SJCRH30 (cell line): ENCODE measurements at regions not wholly inside any gene's neighbourhood (a gene's known extent, or its start where the extent isn't known, plus 50 kb on each side); places are given as distances from the start of the nearest gene placed in this dataset.
A peak's percentile ranks its signal among the peaks of the same experiment; 100 is the strongest.

ENCODE experiments used
- DNase-seq, 2 experiments: peaks; one replicate each; pipeline ENCODE4 v3.0.0-alpha.2; 2015 to 2020
- H3K27ac ChIP-seq: fragments of 250-450 bp; sonication (Bioruptor Pico); 2 replicates; pipeline ENCODE4 v1.5.1; 2020; ENCODE audit warnings: mild to moderate bottlenecking, moderate library complexity
- H3K27me3 ChIP-seq: fragments of 250-450 bp; sonication (Bioruptor Pico); 2 replicates; pipeline ENCODE4 v1.5.1; 2020; ENCODE audit warnings: mild to moderate bottlenecking, moderate library complexity
- H3K36me3 ChIP-seq: fragments of 250-450 bp; sonication (Bioruptor Pico); 2 replicates; pipeline ENCODE4 v1.5.1; 2020; ENCODE audit warnings: mild to moderate bottlenecking, moderate library complexity
- H3K4me1 ChIP-seq: fragments of 250-450 bp; sonication (Bioruptor Pico); 2 replicates; pipeline ENCODE4 v1.5.1; 2020; ENCODE audit warnings: mild to moderate bottlenecking, moderate library complexity
- H3K4me3 ChIP-seq: fragments of 250-450 bp; sonication (Bioruptor Pico); 2 replicates; pipeline ENCODE4 v1.5.1; 2020; ENCODE audit warnings: mild to moderate bottlenecking, moderate library complexity
- H3K9me3 ChIP-seq: fragments of 250-450 bp; sonication (Bioruptor Pico); replicated peaks from 2 replicates; pipeline ENCODE4 v1.5.1; 2020; ENCODE audit warnings: mild to moderate bottlenecking, moderate library complexity

GRCh38 chr2:185618625-185619024 is 120.0 kb upstream of the FSIP2 start:
- H3K4me3 ChIP-seq, result no peak overlapping the region
- H3K27me3 ChIP-seq, result no peaks in the 10 kb centered on the region
- peaks cover 3% of the 10 kb centered on the region; the same call in 1 of the 2 replicates for H3K4me1 ChIP-seq
- no peak overlapping the region for H3K27ac ChIP-seq
- peak; percentile 17 to 24 for DNase-seq
- H3K36me3 ChIP-seq, result no peaks in the 10 kb centered on the region; the same call in 1 of the 2 replicates
- 0 out of 2 replicates have a peak, but pooled peaks cover 5% of the 10 kb centered on the region for H3K9me3 ChIP-seq

DNA sequence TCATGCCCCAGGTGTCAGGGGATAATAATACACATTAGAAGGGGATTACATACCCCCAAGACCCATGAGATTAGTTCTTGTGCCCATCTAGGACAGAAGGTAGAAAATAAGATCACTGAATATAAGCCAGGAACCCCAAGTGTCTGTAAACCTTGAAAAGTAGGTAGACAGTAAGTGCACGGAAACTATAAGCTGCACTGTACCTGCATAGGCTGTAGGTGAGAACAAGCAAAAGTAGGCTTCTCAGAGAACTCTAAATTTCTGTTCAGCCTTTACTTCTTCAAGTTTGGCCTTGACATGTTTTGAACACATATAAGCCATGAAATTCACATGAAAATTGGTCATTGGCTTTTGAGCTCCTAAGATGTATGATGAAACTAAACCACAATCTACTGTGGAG is 113.0 kb upstream of the FSIP2 start:
- no peaks in the 10 kb centered on the region for H3K27me3 ChIP-seq
- DNase-seq, result peak in 1 of 2 experiments; percentile 17
- peaks cover 3% of the 10 kb centered on the region; the same call in 1 of the 2 replicates for H3K4me1 ChIP-seq
- H3K36me3 ChIP-seq, result no peaks in the 10 kb centered on the region; the same call in 1 of the 2 replicates
- no peak overlapping the region for H3K4me3 ChIP-seq
- no peaks in the 10 kb centered on the region for H3K9me3 ChIP-seq
- H3K27ac ChIP-seq, result no peak overlapping the region

- no peaks in the 10 kb centered on the region for H3K9me3 ChIP-seq
- no peak overlapping the region for H3K27ac ChIP-seq
- DNase-seq, result peak in 1 of 2 experiments; percentile 21
- H3K27me3 ChIP-seq, result no peaks in the 10 kb centered on the region
- no peaks in the 10 kb centered on the region for H3K4me1 ChIP-seq
- H3K36me3 ChIP-seq, result no peaks in the 10 kb centered on the region
- no peak overlapping the region for H3K4me3 ChIP-seq
These were observed 109.6 kb upstream of the FSIP2 start for GRCh38 chr2:185628985-185629384.

DNA sequence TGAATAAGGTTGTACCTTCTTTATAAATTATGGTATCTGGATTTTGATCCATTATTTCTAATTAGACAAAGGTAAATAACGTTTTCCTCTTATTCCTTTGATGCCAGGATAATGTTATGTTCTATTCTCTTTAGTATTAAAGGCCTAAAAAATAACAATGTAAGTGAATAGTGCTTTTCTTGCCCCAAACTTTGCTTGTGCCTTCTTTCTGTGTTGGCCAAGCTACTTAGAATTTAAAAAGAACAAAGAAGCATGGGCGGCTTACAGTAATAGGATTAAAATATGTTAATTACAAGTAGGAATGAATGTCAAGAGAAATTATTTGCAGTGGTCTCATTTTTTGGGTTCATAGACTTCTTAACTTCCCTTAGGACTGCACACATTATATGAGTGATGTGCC is 105.0 kb upstream of the FSIP2 start:
- Histone ChIP-seq H3K27me3 (no peaks in the 10 kb centered on the region), H3K36me3 (no peaks in the 10 kb centered on the region), H3K27ac (no peak overlapping the region), H3K4me1 (peaks cover 7% of the 10 kb centered on the region; the same call in 1 of the 2 replicates), H3K9me3 (no peaks in the 10 kb centered on the region), H3K4me3 (no peak overlapping the region)
- DNase-seq, result no peak

DNA sequence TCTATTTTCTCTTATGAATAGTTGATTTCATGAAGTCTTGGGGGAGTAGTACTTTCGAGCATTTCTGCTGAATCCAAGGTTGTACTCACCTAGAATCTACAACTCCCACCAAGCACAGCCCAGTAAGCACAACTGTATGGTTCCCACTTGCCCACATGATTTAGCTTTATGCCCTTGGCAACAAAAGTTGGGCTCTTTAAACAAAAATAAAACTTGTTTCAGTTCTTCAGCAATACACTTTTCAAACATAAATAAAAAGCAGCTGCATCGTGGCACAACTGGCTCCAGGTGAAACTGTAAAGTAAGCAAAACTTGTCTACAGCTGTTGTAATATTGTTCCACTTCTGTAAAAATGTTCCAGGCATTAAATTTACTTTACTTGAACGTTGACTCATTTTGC is 99.8 kb upstream of the FSIP2 start:
- H3K4me1 ChIP-seq, result peaks cover 19% of the 10 kb centered on the region; the same call in 1 of the 2 replicates
- peak overlapping the region; percentile 35; the same call in 1 of the 2 replicates for H3K27ac ChIP-seq
- DNase-seq, result peak; percentile 25 to 47
- H3K27me3 ChIP-seq, result no peaks in the 10 kb centered on the region
- H3K4me3 ChIP-seq, result no peak overlapping the region
- no peaks in the 10 kb centered on the region for H3K36me3 ChIP-seq
- H3K9me3 ChIP-seq, result no peaks in the 10 kb centered on the region

DNA sequence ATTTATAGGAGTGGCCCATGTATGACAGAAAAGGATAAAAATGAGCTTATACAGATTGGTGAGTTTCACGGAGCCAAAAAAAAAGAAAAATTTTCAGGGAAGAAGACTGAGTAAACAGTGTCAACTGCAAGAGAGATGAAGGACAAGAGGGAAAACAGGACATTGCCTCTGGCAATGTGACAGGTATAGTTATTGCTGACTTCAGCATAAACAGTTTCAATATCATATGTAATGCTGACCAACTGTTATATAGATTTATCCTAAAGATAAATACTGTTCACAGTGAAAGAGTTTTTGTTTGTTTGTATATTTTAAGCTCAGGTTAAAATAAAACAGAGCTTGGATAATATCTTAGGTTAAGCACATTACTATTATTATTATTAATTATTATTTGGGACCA is 98.0 kb upstream of the FSIP2 start:
- no peaks in the 10 kb centered on the region for H3K9me3 ChIP-seq
- H3K36me3 ChIP-seq, result no peaks in the 10 kb centered on the region
- DNase-seq, result no peak
- H3K4me1 ChIP-seq, result peaks cover 33% of the 10 kb centered on the region
- H3K27ac ChIP-seq, result no peak overlapping the region
- H3K4me3 ChIP-seq, result no peak overlapping the region
- H3K27me3 ChIP-seq, result no peaks in the 10 kb centered on the region

DNA sequence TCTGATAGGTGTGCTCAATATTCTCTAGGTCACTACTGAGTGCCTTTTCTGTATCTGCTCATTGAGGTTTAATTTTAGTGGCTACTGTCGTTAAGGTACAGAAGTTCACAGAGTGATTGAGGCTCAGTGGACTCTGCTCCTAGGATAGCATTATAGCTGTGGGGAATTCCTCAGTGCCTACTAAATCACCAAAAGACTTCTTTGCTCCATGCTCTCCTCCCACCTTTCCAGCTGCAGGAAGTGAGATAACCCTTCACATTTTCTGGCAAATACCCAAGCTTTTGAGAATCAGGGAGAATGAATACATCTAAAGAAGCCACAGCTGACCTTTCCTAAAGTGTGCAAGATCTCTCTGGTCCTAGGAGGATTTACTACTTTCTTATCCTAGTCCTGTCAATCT is 95.2 kb upstream of the FSIP2 start:
- Histone ChIP-seq H3K9me3 (no peaks in the 10 kb centered on the region), H3K4me1 (peaks cover 28% of the 10 kb centered on the region), H3K4me3 (no peak overlapping the region), H3K36me3 (no peaks in the 10 kb centered on the region), H3K27me3 (no peaks in the 10 kb centered on the region), H3K27ac (no peak overlapping the region)
- DNase-seq, result peak in 1 of 2 experiments; percentile 19

- DNase-seq, result peak; percentile 36 to 53
- peak overlapping the region; percentile 4; the same call in 1 of the 2 replicates for H3K27ac ChIP-seq
These were observed 93.8 kb upstream of the FSIP2 start for GRCh38 chr2:185644828-185645227.

DNA sequence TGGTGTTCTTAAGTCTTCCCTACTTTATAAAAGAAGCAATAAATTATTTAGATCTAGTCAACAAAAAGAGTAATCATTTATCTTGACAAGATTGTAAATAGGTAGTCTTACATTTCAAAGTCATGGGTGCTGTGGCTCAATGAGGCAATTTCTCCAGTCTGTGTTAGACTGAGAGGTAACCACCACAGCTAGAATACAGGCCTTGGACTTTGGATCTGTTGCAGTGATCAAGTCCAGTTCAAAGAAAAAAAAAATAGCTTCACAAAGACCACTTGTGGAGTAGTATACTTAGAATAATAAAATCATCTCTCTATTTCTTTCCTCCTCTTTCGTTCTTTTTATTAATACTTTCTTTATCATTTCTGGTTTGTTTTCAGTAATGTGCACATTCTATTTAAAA is 93.1 kb upstream of the FSIP2 start:
- DNase-seq, result no peak
- no peaks in the 10 kb centered on the region for H3K36me3 ChIP-seq
- H3K27ac ChIP-seq, result no peak overlapping the region
- H3K4me3 ChIP-seq, result no peak overlapping the region
- H3K9me3 ChIP-seq, result no peaks in the 10 kb centered on the region
- H3K4me1 ChIP-seq, result peaks cover 14% of the 10 kb centered on the region
- no peaks in the 10 kb centered on the region for H3K27me3 ChIP-seq

More at GRCh38 chr2:185644828-185645227, 93.8 kb upstream of the FSIP2 start:
- no peaks in the 10 kb centered on the region for H3K27me3 ChIP-seq
- peaks cover 15% of the 10 kb centered on the region for H3K4me1 ChIP-seq
- no peak overlapping the region for H3K4me3 ChIP-seq
- H3K36me3 ChIP-seq, result no peaks in the 10 kb centered on the region
- no peaks in the 10 kb centered on the region for H3K9me3 ChIP-seq

DNA sequence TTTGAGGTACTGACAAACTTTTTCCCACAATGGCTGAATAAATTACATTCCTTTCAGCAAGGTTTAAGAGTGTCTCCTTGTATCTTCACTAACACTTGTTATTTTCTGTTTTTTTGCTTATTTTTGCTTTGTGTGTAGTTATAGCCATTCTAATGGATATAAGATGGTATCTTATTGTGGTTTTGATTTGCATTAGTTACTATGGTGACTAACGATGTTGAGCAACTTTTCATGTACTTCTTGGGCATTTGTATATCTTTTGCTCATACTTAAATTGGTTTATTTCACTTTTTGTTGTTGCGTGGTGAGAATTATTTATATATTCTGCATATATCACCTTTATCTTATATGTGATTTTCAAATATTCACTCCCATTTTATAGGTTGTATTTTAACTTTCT is 79.9 kb upstream of the FSIP2 start:
- Histone ChIP-seq H3K4me3 (no peak overlapping the region), H3K36me3 (no peaks in the 10 kb centered on the region)
- no peak for DNase-seq

GRCh38 chr2:185663811-185664210 is 74.8 kb upstream of the FSIP2 start:
- H3K27me3 ChIP-seq, result no peaks in the 10 kb centered on the region
- H3K27ac ChIP-seq, result no peak overlapping the region
- no peak for DNase-seq
- H3K9me3 ChIP-seq, result no peaks in the 10 kb centered on the region
- H3K4me3 ChIP-seq, result no peak overlapping the region
- no peaks in the 10 kb centered on the region for H3K36me3 ChIP-seq
- no peaks in the 10 kb centered on the region for H3K4me1 ChIP-seq

More for the DNA sequence above, 79.9 kb upstream of the FSIP2 start:
- Histone ChIP-seq H3K27me3 (no peaks in the 10 kb centered on the region), H3K4me1 (no peaks in the 10 kb centered on the region), H3K9me3 (no peaks in the 10 kb centered on the region; the same call in 1 of the 2 replicates), H3K27ac (no peak overlapping the region)

DNA sequence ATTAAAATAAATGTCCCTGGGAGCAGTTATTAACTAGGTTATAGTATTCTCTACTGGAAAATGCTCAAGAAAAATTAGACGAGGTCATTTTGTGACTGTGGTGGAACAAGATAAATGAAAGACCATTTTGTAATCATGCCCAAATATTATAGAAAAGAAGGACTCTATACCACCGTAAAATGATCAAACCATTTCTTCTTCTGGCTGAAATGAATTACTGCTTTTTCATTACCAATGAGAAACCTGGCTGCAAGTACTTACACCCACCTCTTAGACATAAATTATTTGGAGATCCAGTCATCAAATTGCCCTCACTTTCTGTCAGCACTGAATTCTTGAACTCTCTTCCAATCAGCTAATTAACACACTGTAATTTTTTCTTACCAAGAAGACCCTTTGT is 74.2 kb upstream of the FSIP2 start:
- Histone ChIP-seq H3K4me3 (no peak overlapping the region), H3K9me3 (no peaks in the 10 kb centered on the region), H3K4me1 (no peaks in the 10 kb centered on the region), H3K27me3 (no peaks in the 10 kb centered on the region), H3K27ac (no peak overlapping the region), H3K36me3 (no peaks in the 10 kb centered on the region)
- DNase-seq, result no peak

GRCh38 chr2:185665251-185665814 is 73.3 kb upstream of the FSIP2 start:
- Histone ChIP-seq H3K4me1 (no peaks in the 10 kb centered on the region), H3K27me3 (no peaks in the 10 kb centered on the region), H3K4me3 (no peak overlapping the region), H3K9me3 (no peaks in the 10 kb centered on the region), H3K36me3 (no peaks in the 10 kb centered on the region), H3K27ac (no peak overlapping the region)
- no peak for DNase-seq

DNA sequence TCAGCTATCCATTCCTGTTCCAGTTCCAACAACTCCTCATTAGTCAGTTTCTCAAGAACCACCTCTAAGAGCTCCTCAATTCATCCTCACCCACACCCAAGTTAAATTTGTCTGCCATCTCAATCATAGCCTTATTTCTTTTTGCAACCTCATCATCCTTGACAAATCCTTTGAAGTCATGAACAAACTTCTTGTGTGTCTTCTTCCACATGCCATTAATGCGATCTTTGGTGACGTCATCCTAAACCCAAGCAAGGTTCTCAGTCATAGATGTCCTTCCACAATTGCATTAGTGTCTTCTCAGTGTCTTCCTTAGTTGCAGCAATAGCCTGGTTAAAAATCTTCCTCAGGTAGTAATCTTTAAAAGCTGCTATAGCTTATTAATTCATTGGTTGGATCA is 71.2 kb upstream of the FSIP2 start:
- no peaks in the 10 kb centered on the region for H3K9me3 ChIP-seq
- no peak for DNase-seq
- H3K4me1 ChIP-seq, result no peaks in the 10 kb centered on the region
- no peak overlapping the region for H3K27ac ChIP-seq
- H3K36me3 ChIP-seq, result no peaks in the 10 kb centered on the region
- H3K4me3 ChIP-seq, result no peak overlapping the region
- no peaks in the 10 kb centered on the region for H3K27me3 ChIP-seq

- DNase-seq, result no peak
- no peaks in the 10 kb centered on the region for H3K4me1 ChIP-seq
- H3K27me3 ChIP-seq, result no peaks in the 10 kb centered on the region
- H3K9me3 ChIP-seq, result no peaks in the 10 kb centered on the region
- H3K4me3 ChIP-seq, result no peak overlapping the region
- H3K36me3 ChIP-seq, result no peaks in the 10 kb centered on the region
- H3K27ac ChIP-seq, result no peak overlapping the region
These were observed 69.9 kb upstream of the FSIP2 start for GRCh38 chr2:185668710-185669109.

- Histone ChIP-seq H3K9me3 (no peaks in the 10 kb centered on the region), H3K4me1 (no peaks in the 10 kb centered on the region), H3K27me3 (no peaks in the 10 kb centered on the region), H3K27ac (no peak overlapping the region), H3K36me3 (no peaks in the 10 kb centered on the region), H3K4me3 (no peak overlapping the region)
- no peak for DNase-seq
These were observed 64.4 kb upstream of the FSIP2 start for GRCh38 chr2:185674232-185674631.
